ENCODE measurements at regions not wholly inside any gene's neighbourhood (a gene's known extent, or its start where the extent isn't known, plus 50 kb on each side); places are given as distances from the start of the nearest gene placed in this dataset.

DNA sequence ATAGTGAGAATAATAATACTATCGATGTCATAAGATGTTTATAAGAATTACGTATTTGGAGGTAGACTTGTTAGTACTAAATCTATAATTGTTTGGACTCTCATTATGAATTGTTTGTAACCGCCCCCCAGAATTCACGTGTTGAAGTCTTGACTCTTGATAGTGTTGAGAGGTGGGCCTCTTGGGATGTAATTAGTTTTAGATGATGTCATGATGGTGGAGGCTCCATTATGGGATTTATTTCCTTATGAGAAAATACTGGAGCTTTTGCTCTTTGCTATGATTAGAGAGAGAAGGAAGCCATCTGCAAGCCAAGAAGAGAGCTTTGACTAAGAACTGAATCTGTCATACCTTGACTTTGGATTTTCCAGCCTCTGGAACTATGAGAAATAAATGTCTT is 142.2 kb downstream of the PRDM9 start:
- H3K4me3 ChIP-seq (ENCODE audit: severe bottlenecking) = no peak overlapping the region
- DNase-seq (ENCODE audit: low spot score) (no peak), ATAC-seq (ENCODE audit: low read depth) (no peak)
- H3K27ac ChIP-seq (ENCODE audit: poor library complexity, severe bottlenecking) = no peak overlapping the region
- no peaks in the 10 kb centered on the region for H3K9me3 ChIP-seq (ENCODE audit: severe bottlenecking)
- H3K27me3 ChIP-seq (ENCODE audit: insufficient read depth, poor library complexity, severe bottlenecking) = no peaks in the 10 kb centered on the region
- no peaks in the 10 kb centered on the region for H3K4me1 ChIP-seq (ENCODE audit: insufficient read depth, poor library complexity, severe bottlenecking)
- H3K36me3 ChIP-seq (ENCODE audit: low read depth) = no peaks in the 10 kb centered on the region
- TF ChIP-seq, protein P1, sequence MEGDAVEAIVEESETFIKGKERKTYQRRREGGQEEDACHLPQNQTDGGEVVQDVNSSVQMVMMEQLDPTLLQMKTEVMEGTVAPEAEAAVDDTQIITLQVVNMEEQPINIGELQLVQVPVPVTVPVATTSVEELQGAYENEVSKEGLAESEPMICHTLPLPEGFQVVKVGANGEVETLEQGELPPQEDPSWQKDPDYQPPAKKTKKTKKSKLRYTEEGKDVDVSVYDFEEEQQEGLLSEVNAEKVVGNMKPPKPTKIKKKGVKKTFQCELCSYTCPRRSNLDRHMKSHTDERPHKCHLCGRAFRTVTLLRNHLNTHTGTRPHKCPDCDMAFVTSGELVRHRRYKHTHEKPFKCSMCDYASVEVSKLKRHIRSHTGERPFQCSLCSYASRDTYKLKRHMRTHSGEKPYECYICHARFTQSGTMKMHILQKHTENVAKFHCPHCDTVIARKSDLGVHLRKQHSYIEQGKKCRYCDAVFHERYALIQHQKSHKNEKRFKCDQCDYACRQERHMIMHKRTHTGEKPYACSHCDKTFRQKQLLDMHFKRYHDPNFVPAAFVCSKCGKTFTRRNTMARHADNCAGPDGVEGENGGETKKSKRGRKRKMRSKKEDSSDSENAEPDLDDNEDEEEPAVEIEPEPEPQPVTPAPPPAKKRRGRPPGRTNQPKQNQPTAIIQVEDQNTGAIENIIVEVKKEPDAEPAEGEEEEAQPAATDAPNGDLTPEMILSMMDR (IDR thresholded peaks at IDR 0.05; ENCODE audit: poor library complexity, severe bottlenecking) = no peak

GRCh38 chr5:23655674-23656073 is 148.3 kb downstream of the PRDM9 start:
- TF ChIP-seq, protein P1 (IDR thresholded peaks at IDR 0.05; ENCODE audit: poor library complexity, severe bottlenecking) = no peak
- Histone ChIP-seq H3K4me1 (ENCODE audit: insufficient read depth, poor library complexity, severe bottlenecking) (no peaks in the 10 kb centered on the region), H3K9me3 (ENCODE audit: severe bottlenecking) (no peaks in the 10 kb centered on the region), H3K36me3 (ENCODE audit: low read depth) (no peaks in the 10 kb centered on the region), H3K27me3 (ENCODE audit: insufficient read depth, poor library complexity, severe bottlenecking) (no peaks in the 10 kb centered on the region), H3K4me3 (ENCODE audit: severe bottlenecking) (no peak overlapping the region), H3K27ac (ENCODE audit: poor library complexity, severe bottlenecking) (no peak overlapping the region)
- ATAC-seq (ENCODE audit: low read depth) (peak; percentile 93), DNase-seq (ENCODE audit: low spot score) (no peak)

DNA sequence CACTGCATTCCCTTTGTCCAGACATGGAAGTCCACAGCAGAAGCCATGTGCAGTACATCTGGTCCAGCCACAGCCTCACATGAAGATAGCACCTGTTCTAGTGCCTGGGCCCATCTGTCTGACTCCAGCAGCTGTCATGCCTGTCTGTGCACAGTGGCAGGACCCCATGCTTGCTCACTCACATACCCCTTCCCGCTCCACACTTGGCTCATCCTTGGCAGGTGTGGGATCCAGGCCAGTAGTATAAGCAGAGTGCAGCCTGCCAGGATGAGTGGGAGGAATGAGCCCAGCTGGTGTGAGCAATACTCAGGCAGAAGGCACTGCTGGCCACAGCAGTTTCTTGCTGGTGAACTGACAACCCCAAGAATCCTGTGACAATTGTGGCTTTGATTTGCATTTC is 168.0 kb downstream of the PRDM9 start:
- Histone ChIP-seq H3K4me3 (ENCODE audit: severe bottlenecking) (no peak overlapping the region), H3K4me1 (ENCODE audit: insufficient read depth, poor library complexity, severe bottlenecking) (no peaks in the 10 kb centered on the region), H3K36me3 (ENCODE audit: low read depth) (no peaks in the 10 kb centered on the region), H3K27ac (ENCODE audit: poor library complexity, severe bottlenecking) (no peak overlapping the region), H3K27me3 (ENCODE audit: insufficient read depth, poor library complexity, severe bottlenecking) (no peaks in the 10 kb centered on the region), H3K9me3 (ENCODE audit: severe bottlenecking) (peaks cover 7% of the 10 kb centered on the region)
- ATAC-seq (ENCODE audit: low read depth) (no peak), DNase-seq (ENCODE audit: low spot score) (no peak)
- TF ChIP-seq, protein P1 (IDR thresholded peaks at IDR 0.05; ENCODE audit: poor library complexity, severe bottlenecking) = no peak

DNA sequence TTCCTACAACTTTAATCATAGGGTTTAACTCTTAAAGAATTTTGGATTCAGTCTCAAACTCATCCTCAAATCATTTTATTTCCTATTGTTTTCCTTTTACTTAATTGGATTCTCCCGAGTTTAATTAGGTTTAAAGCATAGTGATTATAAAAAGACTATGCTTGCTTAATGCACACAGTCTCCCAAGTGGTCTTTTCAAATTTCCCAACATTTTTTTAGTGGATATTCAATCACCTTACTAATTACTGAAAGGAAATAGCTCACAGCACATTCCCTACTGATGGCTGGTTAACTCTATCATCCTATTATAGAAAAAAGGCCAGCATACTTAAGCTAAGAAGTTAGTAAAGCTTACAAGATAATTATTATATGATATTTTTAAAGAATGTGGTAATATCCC is 170.6 kb downstream of the PRDM9 start:
- H3K27ac ChIP-seq (ENCODE audit: poor library complexity, severe bottlenecking) = no peak overlapping the region
- no peaks in the 10 kb centered on the region for H3K27me3 ChIP-seq (ENCODE audit: insufficient read depth, poor library complexity, severe bottlenecking)
- H3K4me3 ChIP-seq (ENCODE audit: severe bottlenecking) = no peak overlapping the region
- H3K4me1 ChIP-seq (ENCODE audit: insufficient read depth, poor library complexity, severe bottlenecking) = no peaks in the 10 kb centered on the region
- no peaks in the 10 kb centered on the region for H3K36me3 ChIP-seq (ENCODE audit: low read depth)
- DNase-seq (ENCODE audit: low spot score) (no peak), ATAC-seq (ENCODE audit: low read depth) (no peak)
- TF ChIP-seq, protein P1 (IDR thresholded peaks at IDR 0.05; ENCODE audit: poor library complexity, severe bottlenecking) = no peak
- peaks cover 7% of the 10 kb centered on the region for H3K9me3 ChIP-seq (ENCODE audit: severe bottlenecking)

DNA sequence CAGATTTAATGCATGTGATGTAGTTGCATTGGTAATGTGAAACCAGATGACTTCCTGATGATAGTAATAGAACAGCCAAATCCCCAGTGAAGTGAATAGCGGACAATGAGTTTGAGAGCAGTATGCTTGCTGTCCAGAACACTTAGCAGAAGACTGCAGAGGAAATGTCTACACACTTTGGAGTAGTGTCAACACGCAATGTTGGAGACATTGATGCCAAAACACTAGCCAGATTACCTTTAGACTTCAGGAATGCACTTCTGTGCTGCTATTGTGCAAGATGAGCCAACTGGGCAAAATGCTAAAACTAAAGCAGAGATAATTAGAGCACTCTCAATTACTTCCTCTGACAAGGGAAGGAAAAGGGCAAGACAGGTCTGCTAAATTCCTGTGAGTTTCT is 176.7 kb downstream of the PRDM9 start:
- DNase-seq (ENCODE audit: low spot score) (no peak), ATAC-seq (ENCODE audit: low read depth) (no peak)
- Histone ChIP-seq H3K4me3 (ENCODE audit: severe bottlenecking) (no peak overlapping the region), H3K36me3 (ENCODE audit: low read depth) (no peaks in the 10 kb centered on the region), H3K27me3 (ENCODE audit: insufficient read depth, poor library complexity, severe bottlenecking) (no peaks in the 10 kb centered on the region), H3K27ac (ENCODE audit: poor library complexity, severe bottlenecking) (no peak overlapping the region), H3K4me1 (ENCODE audit: insufficient read depth, poor library complexity, severe bottlenecking) (no peaks in the 10 kb centered on the region), H3K9me3 (ENCODE audit: severe bottlenecking) (no peaks in the 10 kb centered on the region)
- TF ChIP-seq, protein P1 (IDR thresholded peaks at IDR 0.05; ENCODE audit: poor library complexity, severe bottlenecking) = no peak

All from RWPE2 (cell line).